ENCODE measurements at regions not wholly inside any gene's neighbourhood (a gene's known extent, or its start where the extent isn't known, plus 50 kb on each side); places are given as distances from the start of the nearest gene placed in this dataset.
"Not testable (repeated sequence)": the region's sequence is repeated elsewhere in the genome, so short reads cannot be mapped to it uniquely, and the experiment has no call there.

DNA sequence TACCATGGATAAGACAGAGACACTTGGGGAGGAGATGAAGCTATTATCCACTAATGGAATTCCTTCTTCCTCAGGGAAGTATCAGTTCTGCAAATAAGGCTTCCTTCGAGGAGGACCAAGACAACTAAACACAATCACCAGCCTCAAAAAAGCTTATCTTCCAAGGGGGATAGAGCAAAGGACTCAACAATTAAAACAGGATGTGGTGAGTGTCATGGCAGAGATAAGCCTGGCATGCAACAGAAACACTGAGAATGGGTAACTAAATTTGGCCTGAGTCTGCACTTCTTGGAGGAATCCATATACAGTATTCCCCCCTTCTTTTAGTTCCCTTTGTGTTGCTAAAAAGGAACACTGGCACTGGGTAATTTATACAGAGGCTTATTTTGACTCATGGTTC lies 1285.2 kb downstream of the GATA3 start:
- no peak for DNase-seq (ENCODE audit: low spot score)
- no peak for TF ChIP-seq CTCF (IDR thresholded peaks at IDR 0.05; ENCODE audit: borderline replicate concordance, control extremely low read depth, extremely low read depth, insufficient read depth, missing control alignments)
- in situ Hi-C loops (cut with MboI; ENCODE audit: low sequenced_read_pairs, unreplicated experiment) = loop anchor here (10.0 to 25.0 kb wide), 2 partner anchors 998 to 1345 kb away; no protein-coding TSS in a partner anchor

- peak; percentile 23 for DNase-seq (ENCODE audit: low spot score)
- in situ Hi-C loops (cut with MboI; ENCODE audit: low sequenced_read_pairs, unreplicated experiment) = loop anchor here (25.0 kb wide), 1 partner anchor 994 kb away; no protein-coding TSS in a partner anchor
- TF ChIP-seq CTCF (IDR thresholded peaks at IDR 0.05; ENCODE audit: borderline replicate concordance, control extremely low read depth, extremely low read depth, insufficient read depth, missing control alignments) = peak; percentile 45
Measured at GRCh38 chr10:9342885-9343570, 1288.5 kb downstream of the GATA3 start.

DNA sequence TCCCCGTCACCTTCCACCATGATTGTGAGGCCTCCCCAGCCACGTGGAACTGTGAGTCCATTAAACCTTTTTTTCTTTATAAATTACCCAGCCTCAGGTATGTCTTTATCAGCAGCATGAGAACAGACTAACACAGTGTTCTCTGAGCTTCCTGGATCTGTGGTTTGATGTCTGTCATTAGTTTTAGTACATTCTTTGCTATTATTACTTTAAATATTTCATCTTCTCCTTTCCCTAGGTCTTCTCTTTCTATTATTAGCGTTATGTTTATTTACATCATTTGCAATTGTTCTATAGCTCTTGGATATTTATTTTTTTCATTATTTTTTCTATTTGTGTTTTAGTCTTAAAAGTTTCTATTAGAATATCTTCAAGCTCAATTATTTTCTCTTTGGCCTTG lies 1293.4 kb downstream of the GATA3 start:
- not testable (repeated sequence) for DNase-seq (ENCODE audit: low spot score)
- in situ Hi-C loops (cut with MboI; ENCODE audit: low sequenced_read_pairs, unreplicated experiment) = loop anchor here (25.0 kb wide), 1 partner anchor 989 kb away; no protein-coding TSS in a partner anchor

- DNase-seq (ENCODE audit: low spot score) = no peak
- in situ Hi-C loops (cut with MboI; ENCODE audit: low sequenced_read_pairs, unreplicated experiment) = no loop called here
Measured at GRCh38 chr10:9357471-9357870, 1303.0 kb downstream of the GATA3 start.

DNA sequence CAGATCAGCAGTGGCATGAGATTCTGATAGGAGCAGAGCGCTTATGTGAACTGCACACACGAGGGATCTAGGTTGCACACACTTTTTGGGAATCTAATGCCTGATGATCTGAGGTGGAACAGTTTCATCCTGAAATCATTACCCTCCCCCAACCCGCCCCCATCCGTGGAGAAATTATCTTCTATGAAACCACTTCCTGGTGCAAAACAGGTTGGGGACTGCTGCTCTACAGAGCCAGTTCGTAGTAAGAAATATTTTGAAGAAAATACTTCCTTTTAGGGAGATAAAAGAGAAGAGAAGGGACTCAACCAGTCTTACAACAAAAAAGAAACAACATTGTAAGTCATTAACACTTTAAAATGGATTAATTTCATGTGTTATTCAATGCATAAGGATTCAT lies 1308.2 kb downstream of the GATA3 start:
- TF ChIP-seq CTCF (IDR thresholded peaks at IDR 0.05; ENCODE audit: borderline replicate concordance, control extremely low read depth, extremely low read depth, insufficient read depth, missing control alignments) = no peak
- DNase-seq (ENCODE audit: low spot score) = no peak
- in situ Hi-C loops (cut with MboI; ENCODE audit: low sequenced_read_pairs, unreplicated experiment) = no loop called here

More at GRCh38 chr10:9357471-9357870, 1303.0 kb downstream of the GATA3 start:
- TF ChIP-seq CTCF (IDR thresholded peaks at IDR 0.05; ENCODE audit: borderline replicate concordance, control extremely low read depth, extremely low read depth, insufficient read depth, missing control alignments) = no peak

- DNase-seq (ENCODE audit: low spot score) = no peak
- in situ Hi-C loops (cut with MboI; ENCODE audit: low sequenced_read_pairs, unreplicated experiment) = no loop called here
- no peak for TF ChIP-seq CTCF (IDR thresholded peaks at IDR 0.05; ENCODE audit: borderline replicate concordance, control extremely low read depth, extremely low read depth, insufficient read depth, missing control alignments)
Measured at GRCh38 chr10:9379183-9379582, 1324.7 kb downstream of the GATA3 start.

DNA sequence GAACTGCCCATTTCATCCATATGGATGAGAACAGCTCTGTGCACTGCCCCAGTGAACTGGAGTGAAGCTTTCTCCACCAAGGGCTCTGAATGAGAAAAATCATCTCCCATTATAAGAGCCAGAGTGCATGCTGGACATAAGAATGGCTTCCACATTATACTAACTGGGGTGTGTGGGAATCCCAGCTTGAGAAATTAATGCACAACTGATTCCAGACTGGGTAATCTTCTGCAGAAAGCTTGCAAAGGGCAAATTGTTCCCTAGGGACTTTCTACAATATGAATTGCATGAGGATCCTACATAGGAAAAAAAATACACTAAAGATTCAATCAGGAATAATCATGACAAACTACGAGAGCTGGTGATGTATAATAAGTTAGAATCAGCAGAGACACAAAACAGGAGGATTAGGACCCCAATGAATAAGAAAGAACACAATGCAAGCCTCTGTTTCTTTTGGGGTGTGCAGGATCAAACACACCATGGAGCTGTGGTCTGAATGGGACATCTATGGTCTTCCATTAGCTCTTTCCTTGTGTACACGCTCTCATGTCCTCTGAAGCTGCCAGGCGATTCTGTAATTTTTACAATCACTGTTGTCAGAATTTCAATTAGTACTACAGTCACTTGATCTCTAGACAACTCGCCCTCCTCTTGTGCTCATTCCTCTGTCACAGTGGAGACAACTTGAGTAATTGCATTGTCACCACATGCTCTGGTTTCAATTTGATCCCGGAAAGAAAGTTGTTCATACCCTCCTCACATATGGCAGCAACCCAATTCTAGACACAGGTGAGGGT lies 1327.4 kb downstream of the GATA3 start:
- TF ChIP-seq CTCF (IDR thresholded peaks at IDR 0.05; ENCODE audit: borderline replicate concordance, control extremely low read depth, extremely low read depth, insufficient read depth, missing control alignments) = no peak
- DNase-seq (ENCODE audit: low spot score) = no peak
- in situ Hi-C loops (cut with MboI; ENCODE audit: low sequenced_read_pairs, unreplicated experiment) = no loop called here
